Stomach (tissue), 8 donors: ENCODE measurements at regions not wholly inside any gene's neighbourhood (a gene's known extent, or its start where the extent isn't known, plus 50 kb on each side); places are given as distances from the start of the nearest gene placed in this dataset.

Experiments used
- DNase-seq, 2 donors: peaks; one replicate each; pipeline versions ENCODE4 v3.0.0 to v3.0.0-alpha.2; 2013 to 2019
- H3K27ac ChIP-seq, 5 donors: fragments of 200-600 bp in 4 of 5; sonication (generic) in 4 of 5; one replicate each; pipeline ENCODE4 v1.5.1; 2013 to 2019; ENCODE audit warnings: mild to moderate bottlenecking in 1 of 5, moderate library complexity in 1 of 5
- H3K27me3 ChIP-seq, 3 donors: fragments of 200-600 bp; sonication (generic); one replicate each; pipeline ENCODE4 v1.5.1; 2017 to 2019; ENCODE audit warnings: mixed run types in 1 of 3
- H3K36me3 ChIP-seq, 4 donors: fragments of 200-600 bp; sonication (generic); 1 replicate in 3 of 4; 2 replicates in 1 of 4; pipeline ENCODE4 v1.5.1; 2016 to 2019
- H3K4me1 ChIP-seq, 4 donors: fragments of 200-600 bp; sonication (generic); one replicate each; pipeline ENCODE4 v1.5.1; 2016 to 2019
- H3K4me3 ChIP-seq, 4 donors: fragments of 200-600 bp; sonication (generic) in 3 of 4; one replicate each; pipeline ENCODE4 v1.5.1; 2016 to 2019; ENCODE audit warnings: mild to moderate bottlenecking in 1 of 4
- H3K9me3 ChIP-seq, 4 donors: fragments of 200-600 bp; sonication (generic); one replicate each; pipeline ENCODE4 v1.5.1; 2016 to 2019
- CTCF ChIP-seq, 7 experiments: fragments of 450-650 bp in 4 of 7; fragments of 200-600 bp in 3 of 7; sonication (generic) in 3 of 7; IDR thresholded peaks; one replicate each; pipeline ENCODE4 v1.5.1; 2016 to 2019; ENCODE audit warnings: antibody characterized with exemption in 7 of 7, control low read depth in 2 of 7, mild to moderate bottlenecking in 1 of 7
- EP300 ChIP-seq: sonication (generic); formaldehyde crosslinking; IDR thresholded peaks from one replicate; pipeline ENCODE4 v1.6.1; 2017; ENCODE audit warnings: antibody characterized with exemption
- POLR2A ChIP-seq, 4 donors: fragments of 450-650 bp; IDR thresholded peaks; one replicate each; pipeline ENCODE4 v1.6.1; 2016; ENCODE audit warnings: antibody characterized with exemption in 4 of 4, control low read depth in 2 of 4, mild to moderate bottlenecking in 1 of 4, moderate library complexity in 1 of 4
- POLR2AphosphoS5 ChIP-seq, 3 donors: sonication (generic); formaldehyde crosslinking; IDR thresholded peaks; one replicate each; pipeline ENCODE4 v1.6.1; 2016; ENCODE audit warnings: antibody characterized with exemption in 3 of 3
- WGBS, 5 donors: extraction: QIAGEN DNeasy Blood & Tissue Kit in 3 of 5; methylation state at CpG; one replicate each; pipeline versions ENCODE4 v1.1.5 to v1.1.7; 2013 to 2018; 5-methylcytosine and 5-hydroxymethylcytosine counted together
- intact Hi-C: fragments of 100-400 bp; cut with DNase I; formaldehyde crosslinking; loops from one replicate; pipeline ENCODE4 v1.15.1; 2023; ENCODE audit warnings: low total_unique reads
- donor health status: healthy with polysubstance abuse.
- donor health status: Bipolar disorder and iron deficiency.
- donor health status: healthy.

- 92 to 97% (median 95%) methylated on average over 5 of the region's 5 CpGs for WGBS, 5 donors
- intact Hi-C loops: no loop called here
These were observed 233.4 kb downstream of the BMP4 start for GRCh38 chr14:53723221-53723620.

DNA sequence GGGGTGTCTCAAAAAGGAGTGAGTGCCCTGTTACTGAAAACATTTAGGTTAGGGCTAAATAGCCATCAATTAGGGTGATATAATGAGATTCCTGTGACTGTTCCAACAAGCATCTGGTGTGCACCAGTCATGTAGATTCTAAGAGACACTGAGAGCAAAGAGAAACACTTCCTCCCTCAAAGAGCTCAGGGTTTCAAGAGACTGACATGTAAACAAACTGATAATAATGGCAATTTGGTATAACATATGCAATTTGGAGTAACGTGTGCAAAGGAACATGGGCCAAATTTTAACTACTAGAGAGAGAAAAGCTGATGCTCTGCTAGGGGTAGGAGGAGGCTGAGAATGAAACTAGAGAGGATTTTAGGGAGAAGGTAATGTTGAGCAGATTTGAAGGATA lies 237.1 kb downstream of the BMP4 start:
- H3K27me3 ChIP-seq: no peaks in the 10 kb centered on the region
- 36 to 65% (median 55%) methylated on average over 1 of the region's 1 CpG for WGBS, 5 donors
- peaks cover 0 to 15% (median 3%) of the 10 kb centered on the region in 4 donors for H3K9me3 ChIP-seq
- TF ChIP-seq POLR2A (IDR thresholded peaks at IDR 0.05) (no peak), EP300 (no peak), POLR2AphosphoS5 (IDR thresholded peaks at IDR 0.05) (no peak), CTCF (IDR thresholded peaks at IDR 0.05) (no peak)
- H3K4me1 ChIP-seq: peaks cover 0 to 14% (median 10%) of the 10 kb centered on the region in 4 donors
- no peaks in the 10 kb centered on the region for H3K36me3 ChIP-seq
- DNase-seq: no peak
- intact Hi-C loops: no loop called here
- H3K27ac ChIP-seq: no peak overlapping the region
- H3K4me3 ChIP-seq: no peak overlapping the region

More at GRCh38 chr14:53723221-53723620, 233.4 kb downstream of the BMP4 start:
- H3K4me1 ChIP-seq: no peaks in the 10 kb centered on the region
- H3K4me3 ChIP-seq: no peak overlapping the region
- peaks cover 0 to 15% (median 3%) of the 10 kb centered on the region in 4 donors for H3K9me3 ChIP-seq
- no peaks in the 10 kb centered on the region for H3K36me3 ChIP-seq
- no peaks in the 10 kb centered on the region for H3K27me3 ChIP-seq
- DNase-seq: no peak
- no peak overlapping the region for H3K27ac ChIP-seq
- TF ChIP-seq CTCF (IDR thresholded peaks at IDR 0.05) (no peak), POLR2A (IDR thresholded peaks at IDR 0.05) (no peak), EP300 (no peak), POLR2AphosphoS5 (IDR thresholded peaks at IDR 0.05) (no peak)

GRCh38 chr14:53716578-53716977 lies 240.0 kb downstream of the BMP4 start:
- no peaks in the 10 kb centered on the region for H3K27me3 ChIP-seq
- WGBS, 5 donors: 37 to 51% (median 43%) methylated on average over 6 of the region's 6 CpGs
- H3K9me3 ChIP-seq: peaks cover 0 to 7% (median 0%) of the 10 kb centered on the region in 4 donors
- no peak overlapping the region for H3K27ac ChIP-seq
- TF ChIP-seq POLR2A (IDR thresholded peaks at IDR 0.05) (no peak), CTCF (IDR thresholded peaks at IDR 0.05) (no peak), POLR2AphosphoS5 (IDR thresholded peaks at IDR 0.05) (no peak), EP300 (no peak)
- H3K4me3 ChIP-seq: no peak overlapping the region
- no peaks in the 10 kb centered on the region for H3K36me3 ChIP-seq
- intact Hi-C loops: no loop called here
- H3K4me1 ChIP-seq: peaks cover 0 to 18% (median 12%) of the 10 kb centered on the region in 4 donors
- no peak for DNase-seq

GRCh38 chr14:53715193-53715721 lies 241.4 kb downstream of the BMP4 start:
- H3K9me3 ChIP-seq: no peaks in the 10 kb centered on the region
- H3K4me3 ChIP-seq: no peak overlapping the region
- DNase-seq: peak in 1 of 2 donors; percentile 26
- peaks cover 0 to 18% (median 12%) of the 10 kb centered on the region in 4 donors for H3K4me1 ChIP-seq
- H3K36me3 ChIP-seq: no peaks in the 10 kb centered on the region
- TF ChIP-seq EP300: no peak
- no peak for TF ChIP-seq CTCF (IDR thresholded peaks at IDR 0.05)
- 7 to 16% (median 14%) methylated on average over 3 of the region's 3 CpGs for WGBS, 5 donors
- intact Hi-C loops: no loop called here
- no peaks in the 10 kb centered on the region for H3K27me3 ChIP-seq
- peak overlapping the region in 3 of 5 donors; percentile 25 to 29 (median 26) for H3K27ac ChIP-seq
